ENCODE measurements at regions not wholly inside any gene's neighbourhood (a gene's known extent, or its start where the extent isn't known, plus 50 kb on each side); places are given as distances from the start of the nearest gene placed in this dataset.

DNA sequence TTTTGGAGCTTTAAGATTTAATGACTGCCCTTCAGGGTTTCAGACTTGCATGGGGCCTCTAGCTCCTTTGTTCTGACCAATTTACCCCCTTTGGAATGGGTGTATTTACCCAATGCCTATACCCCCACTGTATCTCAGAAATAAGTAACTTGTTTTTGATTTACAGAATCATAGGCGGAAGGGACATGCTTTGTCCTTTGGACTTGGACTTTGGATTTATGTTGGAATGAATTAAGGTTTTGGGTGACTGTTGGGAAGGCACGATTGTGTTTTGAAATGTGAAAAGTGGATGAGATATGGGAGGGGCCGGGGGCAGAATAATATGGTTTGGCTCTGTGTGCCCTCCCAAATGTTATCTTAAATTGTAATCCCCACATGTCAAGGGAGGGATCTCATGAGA is 1824.7 kb downstream of the PCDH7 start:
- Histone ChIP-seq H3K4me3 (no peak overlapping the region), H3K9me3 (no peaks in the 10 kb centered on the region), H3K4me1 (no peaks in the 10 kb centered on the region), H3K27me3 (no peaks in the 10 kb centered on the region), H3K36me3 (ENCODE audit: low read depth, missing control alignments) (no peaks in the 10 kb centered on the region), H3K27ac (no peak overlapping the region)
- DNase-seq = no peak
- intact Hi-C loops (cut with DNase I; ENCODE audit: low total_unique reads) = no loop called here
- 90 to 92% methylated on average over 3 of the region's 3 CpGs for WGBS, 2 donors
- no peak for TF ChIP-seq CTCF (IDR thresholded peaks at IDR 0.05)
- TF ChIP-seq POLR2A (IDR thresholded peaks at IDR 0.05) = no peak

DNA sequence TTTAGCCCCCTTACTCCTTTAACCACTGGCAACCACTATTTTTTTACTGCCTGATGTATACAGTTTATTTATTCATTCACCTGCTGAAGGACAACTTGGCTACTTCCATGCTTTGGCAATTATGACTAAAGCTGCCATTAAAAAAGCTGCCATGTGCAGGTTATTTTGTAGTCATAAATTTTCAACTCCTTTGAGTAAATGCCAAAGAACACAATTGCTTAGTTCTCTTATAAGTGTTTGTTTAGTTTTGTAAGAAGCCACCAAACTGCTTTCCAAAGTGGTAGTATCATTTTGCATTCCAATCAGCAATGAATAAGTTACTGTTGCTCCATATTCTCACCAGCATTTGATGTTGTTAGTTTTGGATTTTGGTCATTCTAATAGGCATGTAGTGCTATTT is 1831.8 kb downstream of the PCDH7 start:
- intact Hi-C loops (cut with DNase I; ENCODE audit: low total_unique reads) = no loop called here

GRCh38 chr4:32560306-32560705 is 1840.1 kb downstream of the PCDH7 start:
- TF ChIP-seq CTCF (IDR thresholded peaks at IDR 0.05) (no peak), POLR2A (IDR thresholded peaks at IDR 0.05) (no peak)
- no peak for DNase-seq
- Histone ChIP-seq H3K27me3 (no peaks in the 10 kb centered on the region), H3K4me3 (no peak overlapping the region), H3K9me3 (no peaks in the 10 kb centered on the region), H3K36me3 (ENCODE audit: low read depth, missing control alignments) (no peaks in the 10 kb centered on the region), H3K27ac (no peak overlapping the region), H3K4me1 (no peaks in the 10 kb centered on the region)
- 44 to 47% methylated on average over 5 of the region's 5 CpGs for WGBS, 2 donors
- intact Hi-C loops (cut with DNase I; ENCODE audit: low total_unique reads) = no loop called here

More for the DNA sequence above, 1831.8 kb downstream of the PCDH7 start:
- H3K4me3 ChIP-seq = no peak overlapping the region
- no peaks in the 10 kb centered on the region for H3K36me3 ChIP-seq (ENCODE audit: low read depth, missing control alignments)
- no peak for DNase-seq
- no peaks in the 10 kb centered on the region for H3K27me3 ChIP-seq
- TF ChIP-seq CTCF (IDR thresholded peaks at IDR 0.05) (no peak), POLR2A (IDR thresholded peaks at IDR 0.05) (no peak)
- H3K4me1 ChIP-seq = no peaks in the 10 kb centered on the region
- no peak overlapping the region for H3K27ac ChIP-seq
- no peaks in the 10 kb centered on the region for H3K9me3 ChIP-seq

- Histone ChIP-seq H3K27me3 (no peaks in the 10 kb centered on the region), H3K36me3 (ENCODE audit: low read depth, missing control alignments) (no peaks in the 10 kb centered on the region), H3K4me1 (no peaks in the 10 kb centered on the region), H3K27ac (no peak overlapping the region), H3K9me3 (no peaks in the 10 kb centered on the region), H3K4me3 (no peak overlapping the region)
- no peak for DNase-seq
- TF ChIP-seq POLR2A (IDR thresholded peaks at IDR 0.05) (no peak), CTCF (IDR thresholded peaks at IDR 0.05) (no peak)
- intact Hi-C loops (cut with DNase I; ENCODE audit: low total_unique reads) = no loop called here
- WGBS, 2 donors = 91% methylated on average over 3 of the region's 3 CpGs
Measured at GRCh38 chr4:32562010-32562409, 1841.8 kb downstream of the PCDH7 start.

DNA sequence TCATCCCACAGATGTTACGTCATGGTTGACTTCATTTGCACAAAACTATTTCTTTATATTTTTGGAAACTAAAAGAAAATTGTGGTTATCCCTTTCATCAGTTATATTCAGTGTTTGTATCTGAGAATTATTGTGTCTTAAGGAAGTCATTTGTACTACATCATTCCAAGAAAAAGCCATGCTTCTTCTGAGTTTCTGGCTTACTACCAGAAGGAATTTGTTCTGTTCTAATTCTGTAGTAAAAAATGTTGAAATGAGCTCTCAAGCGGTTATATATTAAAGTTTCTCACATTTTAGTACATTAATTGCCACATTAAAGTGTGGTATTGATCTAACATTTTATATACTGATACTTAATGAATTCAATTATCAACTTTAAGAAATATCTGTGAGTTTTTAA is 1844.5 kb downstream of the PCDH7 start:
- intact Hi-C loops (cut with DNase I; ENCODE audit: low total_unique reads) = no loop called here

More for the DNA sequence above, 1844.5 kb downstream of the PCDH7 start:
- no peak overlapping the region for H3K27ac ChIP-seq
- H3K27me3 ChIP-seq = no peaks in the 10 kb centered on the region
- H3K4me3 ChIP-seq = no peak overlapping the region
- H3K9me3 ChIP-seq = no peaks in the 10 kb centered on the region
- WGBS, 2 donors = 87 to 89% methylated on average over 2 of the region's 2 CpGs
- no peaks in the 10 kb centered on the region for H3K36me3 ChIP-seq (ENCODE audit: low read depth, missing control alignments)
- no peak for DNase-seq
- TF ChIP-seq CTCF (IDR thresholded peaks at IDR 0.05) (no peak), POLR2A (IDR thresholded peaks at IDR 0.05) (no peak)
- no peaks in the 10 kb centered on the region for H3K4me1 ChIP-seq
